ENCODE measurements at regions not wholly inside any gene's neighbourhood (a gene's known extent, or its start where the extent isn't known, plus 50 kb on each side); places are given as distances from the start of the nearest gene placed in this dataset.

DNA sequence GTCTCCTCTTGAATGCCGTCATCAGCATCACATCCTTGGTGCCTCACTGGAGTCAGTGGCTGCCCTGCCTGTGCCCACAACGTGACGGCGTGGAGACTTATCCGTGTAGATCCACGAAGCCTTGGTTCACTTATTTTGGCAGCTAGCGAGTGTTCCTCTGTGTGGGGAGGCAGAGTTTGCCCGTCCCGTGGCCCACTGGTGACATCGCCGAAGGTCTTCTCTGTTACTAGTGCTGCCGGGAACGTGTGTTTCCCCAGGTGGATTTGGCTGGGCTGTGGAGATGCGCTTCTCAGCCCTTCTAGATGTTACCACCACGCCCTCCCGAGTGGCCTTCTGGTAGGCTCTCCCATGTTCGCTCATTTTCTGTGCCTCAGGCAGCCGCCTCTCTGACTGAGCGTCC lies 169.6 kb downstream of the SEC14L1 start:
- no peak for DNase-seq
- Histone ChIP-seq H3K9me2 (replicated peaks; ENCODE audit: low read length) (no peaks in the 10 kb centered on the region), H3K9ac (ENCODE audit: low read length) (no peak overlapping the region), H3K27me3 (ENCODE audit: low read length) (no peaks in the 10 kb centered on the region), H4K20me1 (ENCODE audit: low read length) (peaks cover 74% of the 10 kb centered on the region), H3K79me2 (ENCODE audit: low read length) (peaks cover 94% of the 10 kb centered on the region), H3F3A (ENCODE audit: low read length, unreplicated experiment) (no peaks in the 10 kb centered on the region), H3K27ac (ENCODE audit: low read length) (no peak overlapping the region), H3K36me3 (ENCODE audit: low read depth, low read length) (peaks cover 67% of the 10 kb centered on the region), H3K4me1 (ENCODE audit: insufficient read depth, low read length) (peaks cover 20% of the 10 kb centered on the region), H3K4me2 (ENCODE audit: low read length) (no peak overlapping the region), H3K9me3 (ENCODE audit: low read length) (no peaks in the 10 kb centered on the region), H2AFZ (ENCODE audit: low read length) (no peak overlapping the region), H3K4me3 (ENCODE audit: low read length) (no peak overlapping the region)
- ChIA-PET CTCF (no interaction called here), POLR2A (ENCODE audit: unreplicated experiment) (no interaction called here)
- no peak for ATAC-seq
- intact Hi-C loops (cut with micrococcal nuclease) = no loop called here
- no TSS peak for BruUV-seq (replicated peaks)
- no peak for TF ChIP-seq EZH2 (IDR thresholded peaks at IDR 0.05; ENCODE audit: low read length, unreplicated experiment)
- TF ChIP-seq EZH2phosphoT487 (IDR thresholded peaks at IDR 0.05; ENCODE audit: borderline replicate concordance, low read length) = no peak
- TF ChIP-seq, protein P1, sequence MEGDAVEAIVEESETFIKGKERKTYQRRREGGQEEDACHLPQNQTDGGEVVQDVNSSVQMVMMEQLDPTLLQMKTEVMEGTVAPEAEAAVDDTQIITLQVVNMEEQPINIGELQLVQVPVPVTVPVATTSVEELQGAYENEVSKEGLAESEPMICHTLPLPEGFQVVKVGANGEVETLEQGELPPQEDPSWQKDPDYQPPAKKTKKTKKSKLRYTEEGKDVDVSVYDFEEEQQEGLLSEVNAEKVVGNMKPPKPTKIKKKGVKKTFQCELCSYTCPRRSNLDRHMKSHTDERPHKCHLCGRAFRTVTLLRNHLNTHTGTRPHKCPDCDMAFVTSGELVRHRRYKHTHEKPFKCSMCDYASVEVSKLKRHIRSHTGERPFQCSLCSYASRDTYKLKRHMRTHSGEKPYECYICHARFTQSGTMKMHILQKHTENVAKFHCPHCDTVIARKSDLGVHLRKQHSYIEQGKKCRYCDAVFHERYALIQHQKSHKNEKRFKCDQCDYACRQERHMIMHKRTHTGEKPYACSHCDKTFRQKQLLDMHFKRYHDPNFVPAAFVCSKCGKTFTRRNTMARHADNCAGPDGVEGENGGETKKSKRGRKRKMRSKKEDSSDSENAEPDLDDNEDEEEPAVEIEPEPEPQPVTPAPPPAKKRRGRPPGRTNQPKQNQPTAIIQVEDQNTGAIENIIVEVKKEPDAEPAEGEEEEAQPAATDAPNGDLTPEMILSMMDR (conservative IDR thresholded peaks at IDR 0.05; ENCODE audit: low read depth, low read length) = no peak

DNA sequence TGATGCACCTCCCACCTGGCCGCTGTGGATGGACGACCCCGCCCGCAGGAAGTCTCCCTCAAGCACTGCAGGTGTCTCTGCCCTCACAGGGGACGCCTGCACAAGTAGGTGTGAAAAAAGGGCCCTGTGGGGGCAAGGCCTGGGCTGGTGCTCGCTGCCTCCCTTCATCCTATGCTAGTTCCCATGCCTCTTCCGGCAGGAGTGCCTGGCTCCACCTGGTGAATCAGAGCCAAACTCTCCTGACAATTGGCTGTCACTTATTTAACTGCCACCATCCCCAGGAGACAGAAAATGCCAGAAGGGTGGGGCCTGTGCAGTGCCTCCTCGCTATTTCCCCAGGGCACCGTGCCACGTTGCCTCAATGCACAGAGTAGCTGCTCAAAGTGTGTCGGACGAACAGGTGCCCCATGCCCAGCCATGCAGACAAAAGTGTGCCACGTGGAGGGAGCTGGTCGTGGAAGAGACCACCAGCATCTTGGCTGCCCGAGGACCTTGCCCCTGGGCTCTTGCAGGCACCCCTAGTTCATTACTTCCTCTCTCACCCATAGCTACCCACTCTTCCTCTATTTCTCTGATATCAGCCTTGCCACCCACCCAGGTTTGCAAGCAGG lies 170.7 kb downstream of the SEC14L1 start:
- H3K4me2 ChIP-seq (ENCODE audit: low read length) = no peak overlapping the region
- DNase-seq (no peak), ATAC-seq (no peak)
- H2AFZ ChIP-seq (ENCODE audit: low read length) = no peak overlapping the region
- no peaks in the 10 kb centered on the region for H3F3A ChIP-seq (ENCODE audit: low read length, unreplicated experiment)
- BruUV-seq (replicated peaks) = no TSS peak
- ChIA-PET POLR2A (ENCODE audit: unreplicated experiment) (no interaction called here), CTCF (no interaction called here)
- TF ChIP-seq, protein P1 (conservative IDR thresholded peaks at IDR 0.05; ENCODE audit: low read depth, low read length) = no peak
- TF ChIP-seq EZH2 (IDR thresholded peaks at IDR 0.05; ENCODE audit: low read length, unreplicated experiment) (no peak), EZH2phosphoT487 (IDR thresholded peaks at IDR 0.05; ENCODE audit: borderline replicate concordance, low read length) (no peak)
- no peak overlapping the region for H3K4me3 ChIP-seq (ENCODE audit: low read length)
- H3K27ac ChIP-seq (ENCODE audit: low read length) = no peak overlapping the region
- peaks cover 96% of the 10 kb centered on the region for H3K79me2 ChIP-seq (ENCODE audit: low read length)
- no peaks in the 10 kb centered on the region for H3K27me3 ChIP-seq (ENCODE audit: low read length)
- H3K4me1 ChIP-seq (ENCODE audit: insufficient read depth, low read length) = peaks cover 31% of the 10 kb centered on the region
- peaks cover 71% of the 10 kb centered on the region for H3K36me3 ChIP-seq (ENCODE audit: low read depth, low read length)
- no peaks in the 10 kb centered on the region for H3K9me2 ChIP-seq (replicated peaks; ENCODE audit: low read length)
- H3K9me3 ChIP-seq (ENCODE audit: low read length) = no peaks in the 10 kb centered on the region
- intact Hi-C loops (cut with micrococcal nuclease) = no loop called here
- H3K9ac ChIP-seq (ENCODE audit: low read length) = no peak overlapping the region
- peaks cover 69% of the 10 kb centered on the region for H4K20me1 ChIP-seq (ENCODE audit: low read length)

DNA sequence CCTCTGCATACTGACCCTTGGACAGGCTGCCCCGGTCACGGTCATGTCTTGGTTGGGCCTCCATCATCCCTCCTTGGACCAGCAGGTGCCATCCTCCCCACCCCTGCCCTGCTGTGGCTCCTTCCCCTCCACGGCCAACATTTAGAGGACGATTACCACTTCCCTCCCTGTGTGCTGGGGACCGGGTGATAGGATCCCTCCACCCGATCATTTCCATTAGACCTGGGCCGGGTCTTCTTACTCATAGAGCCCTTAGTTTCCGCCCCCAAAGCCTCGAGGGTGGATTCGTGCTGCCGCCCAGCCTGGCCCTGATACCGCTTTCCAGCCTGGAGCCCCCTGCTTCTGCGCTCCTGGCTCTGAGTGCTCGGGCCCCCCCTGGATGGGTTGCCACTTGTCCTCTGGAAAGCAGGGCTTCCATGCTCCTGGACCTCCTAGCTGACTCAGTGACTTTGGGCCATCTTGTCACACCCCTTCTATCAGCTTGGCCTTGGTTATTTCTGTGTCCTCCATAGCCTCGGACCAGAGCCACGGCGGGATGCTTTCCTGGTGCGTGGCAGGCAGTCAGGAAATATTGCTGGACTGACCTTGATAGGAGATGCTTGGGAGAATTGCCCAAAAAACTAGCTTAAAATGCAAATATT lies 171.4 kb downstream of the SEC14L1 start:
- CTCF ChIA-PET = no interaction called here
- peaks cover 72% of the 10 kb centered on the region for H3K36me3 ChIP-seq (ENCODE audit: low read depth, low read length)

More for the DNA sequence above, 171.4 kb downstream of the SEC14L1 start:
- Histone ChIP-seq H2AFZ (ENCODE audit: low read length) (no peak overlapping the region), H3K27ac (ENCODE audit: low read length) (no peak overlapping the region), H3K9me3 (ENCODE audit: low read length) (no peaks in the 10 kb centered on the region), H3K27me3 (ENCODE audit: low read length) (no peaks in the 10 kb centered on the region), H3K79me2 (ENCODE audit: low read length) (peaks cover 96% of the 10 kb centered on the region), H3K9me2 (replicated peaks; ENCODE audit: low read length) (no peaks in the 10 kb centered on the region), H3F3A (ENCODE audit: low read length, unreplicated experiment) (no peaks in the 10 kb centered on the region), H3K9ac (ENCODE audit: low read length) (no peak overlapping the region), H3K4me2 (ENCODE audit: low read length) (no peak overlapping the region), H4K20me1 (ENCODE audit: low read length) (peaks cover 62% of the 10 kb centered on the region), H3K4me1 (ENCODE audit: insufficient read depth, low read length) (peaks cover 31% of the 10 kb centered on the region), H3K4me3 (ENCODE audit: low read length) (no peak overlapping the region)
- TF ChIP-seq EZH2 (IDR thresholded peaks at IDR 0.05; ENCODE audit: low read length, unreplicated experiment) (no peak), EZH2phosphoT487 (IDR thresholded peaks at IDR 0.05; ENCODE audit: borderline replicate concordance, low read length) (no peak)
- TF ChIP-seq, protein P1 (conservative IDR thresholded peaks at IDR 0.05; ENCODE audit: low read depth, low read length) = no peak
- no peak for ATAC-seq
- DNase-seq = no peak
- no TSS peak for BruUV-seq (replicated peaks)
- POLR2A ChIA-PET (ENCODE audit: unreplicated experiment) = no interaction called here
- intact Hi-C loops (cut with micrococcal nuclease) = no loop called here

Data from PC-3 (cell line).